ENCODE measurements at regions not wholly inside any gene's neighbourhood (a gene's known extent, or its start where the extent isn't known, plus 50 kb on each side); places are given as distances from the start of the nearest gene placed in this dataset.

DNA sequence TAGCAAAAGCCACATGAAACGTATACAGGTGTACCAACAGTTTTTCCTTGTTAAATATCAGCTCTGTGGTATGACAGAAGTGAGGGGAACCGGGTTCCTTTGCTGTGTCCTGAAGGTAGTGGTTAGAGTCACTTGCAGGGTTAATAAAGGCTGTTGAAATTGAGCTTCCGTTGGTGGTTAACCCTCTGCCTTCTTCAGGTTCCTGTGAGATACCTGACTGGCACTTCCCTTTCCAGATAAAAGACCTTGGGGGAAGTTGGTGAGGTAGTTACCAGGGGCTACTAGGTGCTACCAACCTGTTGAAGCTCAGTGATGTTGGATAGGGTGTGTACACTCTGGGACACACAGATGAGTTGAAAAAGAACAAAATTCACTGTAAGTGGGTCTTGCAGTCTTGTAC, 384.1 kb downstream of the GATA3 start:
- ATAC-seq (peak; percentile 84 to 95), DNase-seq (peak in 5 of 10 donors; percentile 38 to 65 (median 50))
- Mint-ChIP-seq H3K27me3 (peaks cover 0 to 3% (median 2%) of the 10 kb centered on the region in 5 donors), H3K9me3 (no peaks in the 10 kb centered on the region), H3K36me3 (no peaks in the 10 kb centered on the region), H3K4me3 (peak overlapping the region in 7 of 10 donors; percentile 12 to 64 (median 38)), H3K27ac (peak overlapping the region in 6 of 10 donors; percentile 7 to 76 (median 30)), H3K4me1 (peaks cover 17 to 32% (median 22%) of the 10 kb centered on the region in 4 donors)
- POLR2A ChIA-PET = interaction anchor here (0.5 to 1.5 kb wide), 3 partner anchors 106 to 377 kb away, joined by 3 to 7 read pairs (median 3); no protein-coding TSS in a partner anchor

DNA sequence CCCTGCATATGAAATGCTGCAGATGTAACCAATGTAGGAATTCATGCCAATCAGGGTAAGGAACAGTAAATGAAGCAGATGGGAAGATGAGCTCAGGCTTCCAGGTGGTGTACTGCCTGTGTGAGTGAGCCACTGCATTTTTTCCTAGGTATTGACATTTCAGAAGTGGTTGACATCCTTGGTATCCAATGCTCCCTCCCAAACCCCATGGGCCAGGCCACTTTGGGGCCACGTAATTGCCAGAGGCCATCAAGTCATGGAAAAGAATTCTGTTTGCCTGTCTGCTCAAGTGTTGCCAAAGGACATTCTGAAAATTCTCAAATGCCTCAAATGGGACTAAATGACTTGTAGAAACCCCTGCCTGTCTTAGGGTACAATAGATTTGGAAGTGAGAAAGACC, 384.6 kb downstream of the GATA3 start:
- Mint-ChIP-seq H3K36me3 (no peaks in the 10 kb centered on the region), H3K4me1 (peaks cover 17 to 32% (median 23%) of the 10 kb centered on the region in 4 donors), H3K27me3 (peaks cover 0 to 3% (median 2%) of the 10 kb centered on the region in 5 donors), H3K27ac (peak overlapping the region in 6 of 10 donors; percentile 7 to 76 (median 30)), H3K9me3 (no peaks in the 10 kb centered on the region), H3K4me3 (peak overlapping the region in 4 of 10 donors; percentile 25 to 64 (median 39))
- no peak for DNase-seq
- ATAC-seq = no peak
- POLR2A ChIA-PET = interaction anchor here (1.2 to 1.5 kb wide), 2 partner anchors 107 to 377 kb away, joined by 3 to 7 read pairs; no protein-coding TSS in a partner anchor

DNA sequence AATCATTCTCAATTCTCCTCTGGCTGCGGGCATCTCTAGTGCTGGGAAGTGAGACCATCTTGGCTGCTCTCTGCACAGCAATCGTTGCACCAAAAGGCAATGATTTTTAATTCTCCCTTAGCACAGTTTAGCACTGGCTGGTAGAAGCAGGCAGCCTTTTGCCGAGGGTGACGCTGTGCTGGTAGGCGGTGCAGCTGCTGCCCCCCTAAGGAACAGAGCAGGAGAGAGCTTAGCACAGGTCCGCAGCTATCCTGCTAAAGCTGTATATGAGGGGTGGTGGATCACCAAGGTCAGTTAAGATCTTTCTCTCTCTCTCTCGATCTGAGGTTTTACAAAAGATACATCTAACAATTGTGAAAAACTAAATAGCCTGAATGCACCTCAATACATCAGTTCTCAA, 390.1 kb downstream of the GATA3 start:
- POLR2A ChIA-PET = interaction anchor here (1.0 to 1.7 kb wide), 3 partner anchors 113 to 392 kb away, joined by 3 to 8 read pairs (median 6); partner anchors contain the start of gene GATA3
- no peaks in the 10 kb centered on the region for H3K9me3 Mint-ChIP-seq
- peak; percentile 31 to 82 (median 59) for DNase-seq
- H3K4me3 Mint-ChIP-seq = no peak overlapping the region
- peak; percentile 100 for ATAC-seq
- no peaks in the 10 kb centered on the region for H3K36me3 Mint-ChIP-seq
- H3K4me1 Mint-ChIP-seq = peaks cover 3 to 13% (median 7%) of the 10 kb centered on the region in 4 donors
- peak overlapping the region in 3 of 10 donors; percentile 38 to 81 (median 38) for H3K27ac Mint-ChIP-seq
- H3K27me3 Mint-ChIP-seq = peaks cover 0 to 3% (median 0%) of the 10 kb centered on the region in 5 donors

DNA sequence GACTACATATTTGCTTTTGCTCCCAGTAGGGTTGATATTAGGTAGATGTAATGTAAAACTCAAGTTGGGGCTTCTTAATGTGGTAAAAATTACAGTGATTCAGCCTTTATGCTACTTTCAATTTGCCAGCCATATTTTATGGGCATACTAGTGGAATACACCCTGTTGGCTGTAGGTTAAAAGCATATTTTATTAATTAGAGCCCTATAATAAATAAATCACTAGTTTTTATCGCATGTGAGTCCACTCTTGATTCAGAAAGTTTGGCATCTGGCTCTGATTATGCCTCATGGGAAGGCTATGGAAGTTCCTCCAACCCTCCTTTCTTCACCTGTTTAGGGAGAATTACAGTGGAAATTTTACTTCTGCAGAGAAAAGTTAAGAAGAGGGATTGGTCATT, 390.9 kb downstream of the GATA3 start:
- Mint-ChIP-seq H3K4me3 (no peak overlapping the region), H3K36me3 (no peaks in the 10 kb centered on the region), H3K9me3 (no peaks in the 10 kb centered on the region), H3K27me3 (peaks cover 0 to 3% (median 0%) of the 10 kb centered on the region in 5 donors), H3K4me1 (peaks cover 1 to 10% (median 7%) of the 10 kb centered on the region in 4 donors), H3K27ac (no peak overlapping the region)
- DNase-seq (no peak), ATAC-seq (no peak)
- POLR2A ChIA-PET = interaction anchor here (1.0 to 1.7 kb wide), 3 partner anchors 113 to 392 kb away, joined by 3 to 8 read pairs (median 6); partner anchors contain the start of gene GATA3

DNA sequence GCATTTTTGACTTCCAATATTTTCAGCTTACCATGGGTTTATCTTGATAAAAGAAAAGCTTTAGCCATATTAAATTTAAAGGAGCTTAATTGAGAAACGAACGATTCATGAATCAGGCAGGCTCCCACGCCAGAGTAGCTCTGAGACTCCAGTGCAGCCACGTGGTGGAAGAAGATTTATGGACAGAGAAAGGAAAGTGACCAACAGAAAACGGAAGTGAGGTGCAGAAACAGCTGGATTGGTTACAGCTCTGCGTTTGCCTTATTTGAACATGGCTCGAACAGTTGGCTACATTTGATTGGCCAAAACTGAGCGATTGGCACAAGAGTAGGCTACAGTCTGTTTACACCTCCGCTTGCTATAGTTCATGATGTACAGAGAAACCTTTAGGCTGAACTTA, 395.4 kb downstream of the GATA3 start:
- H3K9me3 Mint-ChIP-seq = no peaks in the 10 kb centered on the region
- no peak overlapping the region for H3K4me3 Mint-ChIP-seq
- H3K27me3 Mint-ChIP-seq = peaks cover 0 to 17% (median 6%) of the 10 kb centered on the region in 5 donors
- H3K27ac Mint-ChIP-seq = no peak overlapping the region
- H3K36me3 Mint-ChIP-seq = no peaks in the 10 kb centered on the region
- POLR2A ChIA-PET = no interaction called here
- DNase-seq (no peak), ATAC-seq (no peak)
- peaks cover 0 to 4% (median 0%) of the 10 kb centered on the region in 4 donors for H3K4me1 Mint-ChIP-seq

DNA sequence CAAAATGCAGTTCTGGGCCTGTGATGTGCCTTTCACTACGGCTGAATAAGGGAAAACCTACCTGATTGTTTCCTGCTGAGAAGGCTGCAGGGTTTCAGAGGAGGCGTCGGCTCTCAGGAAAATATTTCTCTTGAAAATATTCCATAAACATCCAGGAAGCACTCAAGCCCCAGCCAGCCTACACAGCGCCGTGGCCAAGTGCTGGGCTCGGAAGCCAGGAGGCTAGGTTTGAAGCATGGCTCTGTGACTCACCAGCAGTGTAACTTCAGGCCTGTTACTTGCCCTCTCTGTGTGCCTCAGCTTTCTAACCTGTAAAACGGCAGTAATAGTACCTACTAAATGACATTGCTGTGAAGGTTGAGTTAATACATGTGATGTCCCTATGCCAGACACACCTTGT, 399.1 kb downstream of the GATA3 start:
- H3K9me3 Mint-ChIP-seq = peaks cover 0 to 6% (median 3%) of the 10 kb centered on the region in 9 donors
- POLR2A ChIA-PET = no interaction called here
- peaks cover 0 to 4% (median 0%) of the 10 kb centered on the region in 3 donors for H3K36me3 Mint-ChIP-seq
- peaks cover 0 to 4% (median 0%) of the 10 kb centered on the region in 4 donors for H3K4me1 Mint-ChIP-seq
- ATAC-seq (no peak), DNase-seq (no peak)
- H3K27ac Mint-ChIP-seq = peak overlapping the region in 1 of 10 donors; percentile 51
- peaks cover 2 to 28% (median 8%) of the 10 kb centered on the region in 5 donors for H3K27me3 Mint-ChIP-seq
- H3K4me3 Mint-ChIP-seq = no peak overlapping the region

DNA sequence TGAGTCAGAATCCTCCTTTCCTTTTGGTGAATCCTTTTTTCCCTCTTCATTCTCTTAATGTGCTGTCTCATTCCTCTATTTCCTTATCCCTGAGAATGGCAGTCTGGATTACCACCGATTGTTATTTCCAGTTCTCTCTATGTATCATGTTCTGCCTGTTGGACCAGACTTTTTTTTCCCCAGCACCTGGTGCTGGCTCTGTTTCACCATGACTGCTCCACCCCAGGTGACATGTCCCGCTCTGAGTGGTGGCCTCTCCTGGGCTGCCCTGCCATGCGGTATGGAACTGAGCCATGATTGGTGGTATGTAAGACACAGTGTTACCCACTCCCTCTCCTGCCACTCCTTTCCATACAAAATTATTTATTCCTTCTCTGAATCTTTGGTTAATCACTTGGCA, 399.9 kb downstream of the GATA3 start:
- H3K4me1 Mint-ChIP-seq = peaks cover 0 to 4% (median 0%) of the 10 kb centered on the region in 4 donors

DNA sequence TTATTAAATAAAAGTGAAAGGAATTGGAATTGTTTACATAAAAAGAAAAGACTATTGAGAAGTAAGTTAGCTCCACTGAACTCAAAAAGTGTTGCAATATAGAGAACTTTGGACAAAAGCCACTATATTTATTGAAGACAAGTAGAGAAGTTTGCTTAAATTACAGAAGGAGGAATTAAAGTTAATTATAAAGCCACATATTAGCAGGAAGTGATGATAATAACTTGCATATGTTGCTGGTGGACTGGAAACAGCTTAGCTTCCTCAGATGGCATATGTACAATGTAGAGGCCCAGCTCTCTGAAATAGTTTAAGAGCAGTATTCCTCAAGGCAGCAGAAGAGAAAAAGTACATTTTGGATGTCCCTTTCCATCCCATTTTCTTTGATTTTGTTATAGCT, 400.7 kb downstream of the GATA3 start:
- DNase-seq = no peak
- H3K9me3 Mint-ChIP-seq = peaks cover 0 to 6% (median 3%) of the 10 kb centered on the region in 9 donors
- ATAC-seq = no peak
- peaks cover 0 to 4% (median 0%) of the 10 kb centered on the region in 3 donors for H3K36me3 Mint-ChIP-seq
- POLR2A ChIA-PET = no interaction called here
- H3K4me1 Mint-ChIP-seq = peaks cover 0 to 4% (median 0%) of the 10 kb centered on the region in 4 donors
- H3K4me3 Mint-ChIP-seq = no peak overlapping the region
- H3K27me3 Mint-ChIP-seq = peaks cover 4 to 28% (median 11%) of the 10 kb centered on the region in 5 donors
- no peak overlapping the region for H3K27ac Mint-ChIP-seq

More for the DNA sequence above, 399.9 kb downstream of the GATA3 start:
- peaks cover 0 to 4% (median 0%) of the 10 kb centered on the region in 3 donors for H3K36me3 Mint-ChIP-seq
- peaks cover 4 to 28% (median 11%) of the 10 kb centered on the region in 5 donors for H3K27me3 Mint-ChIP-seq
- no peak for DNase-seq
- no peak overlapping the region for H3K4me3 Mint-ChIP-seq
- ATAC-seq = no peak
- H3K27ac Mint-ChIP-seq = peak overlapping the region in 1 of 10 donors; percentile 51
- peaks cover 0 to 6% (median 3%) of the 10 kb centered on the region in 9 donors for H3K9me3 Mint-ChIP-seq
- POLR2A ChIA-PET = no interaction called here

DNA sequence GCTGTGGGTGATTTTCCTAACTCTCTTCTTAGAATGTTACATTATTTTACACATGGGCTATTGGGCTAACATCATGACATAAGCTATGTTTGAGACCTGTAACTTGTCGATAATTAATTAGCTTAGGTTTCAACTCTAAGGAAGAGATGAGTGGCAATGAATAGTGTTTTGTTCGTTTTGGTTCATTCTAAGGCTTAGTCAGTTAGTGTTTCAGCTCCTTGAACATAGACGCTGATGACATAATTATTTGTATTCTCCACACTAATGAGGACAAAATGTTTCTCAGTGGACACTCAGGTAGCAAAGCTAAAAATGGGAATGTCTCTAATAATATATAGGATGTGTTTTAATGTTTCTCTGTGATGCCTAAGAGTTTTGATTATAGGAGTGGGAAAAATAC, 401.9 kb downstream of the GATA3 start:
- ATAC-seq = no peak
- Mint-ChIP-seq H3K4me3 (no peak overlapping the region), H3K27ac (no peak overlapping the region), H3K27me3 (peaks cover 4 to 34% (median 8%) of the 10 kb centered on the region in 5 donors), H3K4me1 (peaks cover 0 to 4% (median 0%) of the 10 kb centered on the region in 4 donors), H3K9me3 (peaks cover 0 to 6% (median 3%) of the 10 kb centered on the region in 9 donors), H3K36me3 (peaks cover 0 to 5% (median 0%) of the 10 kb centered on the region in 3 donors)
- POLR2A ChIA-PET = no interaction called here
- no peak for DNase-seq

DNA sequence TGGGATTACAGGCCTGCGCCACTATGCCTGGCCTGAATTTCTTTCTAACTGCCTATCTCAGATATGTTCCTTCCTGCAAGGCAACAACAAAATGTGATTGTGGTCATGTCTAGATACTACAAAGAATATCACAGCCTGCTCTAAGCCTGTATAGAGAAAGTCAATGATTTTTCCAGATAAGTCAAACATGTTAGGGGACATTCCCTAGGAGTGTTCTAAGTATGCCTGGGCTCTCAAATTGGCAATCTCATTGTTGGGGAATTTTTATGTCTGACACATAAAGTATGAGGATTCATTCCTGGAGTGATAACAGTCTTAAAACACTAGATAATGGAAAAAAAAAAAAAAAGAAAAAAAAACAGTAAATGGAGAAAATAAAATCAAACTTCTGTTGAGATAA, 406.1 kb downstream of the GATA3 start:
- Mint-ChIP-seq H3K9me3 (peaks cover 0 to 6% (median 3%) of the 10 kb centered on the region in 9 donors), H3K36me3 (peaks cover 0 to 8% (median 0%) of the 10 kb centered on the region in 3 donors), H3K27me3 (peaks cover 2 to 26% (median 11%) of the 10 kb centered on the region in 5 donors), H3K4me1 (no peaks in the 10 kb centered on the region), H3K27ac (no peak overlapping the region), H3K4me3 (no peak overlapping the region)
- DNase-seq (no peak), ATAC-seq (no peak)
- POLR2A ChIA-PET = no interaction called here

DNA sequence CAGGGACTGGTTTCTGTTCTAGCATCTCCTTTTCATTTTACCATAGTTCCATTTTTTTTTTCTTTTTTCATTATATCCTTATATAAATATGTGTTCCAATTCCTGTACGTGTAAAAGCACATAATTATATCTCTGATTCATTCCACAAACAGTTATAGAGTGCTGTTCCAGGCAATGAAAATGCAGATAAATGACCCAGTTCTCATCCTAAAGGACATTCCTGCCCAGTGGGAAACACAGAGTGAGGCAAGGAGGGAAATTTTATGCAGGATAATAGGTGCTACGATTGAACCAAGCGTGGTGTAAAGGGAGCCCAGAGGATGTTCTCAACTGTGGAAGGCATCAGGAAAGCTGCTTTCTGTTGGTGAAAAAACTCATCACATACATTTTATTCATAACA, 408.1 kb downstream of the GATA3 start:
- POLR2A ChIA-PET = no interaction called here
- H3K27ac Mint-ChIP-seq = no peak overlapping the region
- peaks cover 2 to 26% (median 8%) of the 10 kb centered on the region in 5 donors for H3K27me3 Mint-ChIP-seq
- H3K4me3 Mint-ChIP-seq = no peak overlapping the region
- H3K36me3 Mint-ChIP-seq = peaks cover 0 to 4% (median 0%) of the 10 kb centered on the region in 3 donors
- ATAC-seq (no peak), DNase-seq (no peak)
- H3K9me3 Mint-ChIP-seq = peaks cover 0 to 4% (median 2%) of the 10 kb centered on the region in 9 donors
- no peaks in the 10 kb centered on the region for H3K4me1 Mint-ChIP-seq

DNA sequence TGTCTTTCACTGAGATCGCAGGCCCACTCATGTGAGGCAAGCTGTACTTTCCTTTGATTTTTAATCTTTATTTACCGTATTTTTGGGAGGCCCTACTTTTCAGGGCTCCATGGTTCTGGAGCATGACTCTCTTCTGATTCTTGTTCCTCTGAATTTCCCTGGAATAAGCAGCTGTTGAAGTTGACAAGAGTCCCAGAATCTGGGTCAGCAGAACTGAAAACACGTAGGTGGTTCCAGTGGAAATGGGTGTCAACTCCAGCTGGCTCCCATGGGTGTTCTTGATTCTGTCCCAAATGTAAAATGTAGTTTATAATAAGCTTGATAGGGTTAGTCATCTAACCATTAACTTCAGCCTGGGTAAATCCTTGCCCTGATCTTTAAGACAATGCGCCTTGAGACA, 409.4 kb downstream of the GATA3 start:
- Mint-ChIP-seq H3K4me1 (no peaks in the 10 kb centered on the region), H3K36me3 (peaks cover 0 to 4% (median 0%) of the 10 kb centered on the region in 3 donors), H3K4me3 (no peak overlapping the region), H3K27me3 (peaks cover under 1 to 28% (median 8%) of the 10 kb centered on the region in 5 donors), H3K9me3 (no peaks in the 10 kb centered on the region), H3K27ac (peak overlapping the region in 1 of 10 donors; percentile 27)
- ATAC-seq (no peak), DNase-seq (no peak)
- POLR2A ChIA-PET = no interaction called here

DNA sequence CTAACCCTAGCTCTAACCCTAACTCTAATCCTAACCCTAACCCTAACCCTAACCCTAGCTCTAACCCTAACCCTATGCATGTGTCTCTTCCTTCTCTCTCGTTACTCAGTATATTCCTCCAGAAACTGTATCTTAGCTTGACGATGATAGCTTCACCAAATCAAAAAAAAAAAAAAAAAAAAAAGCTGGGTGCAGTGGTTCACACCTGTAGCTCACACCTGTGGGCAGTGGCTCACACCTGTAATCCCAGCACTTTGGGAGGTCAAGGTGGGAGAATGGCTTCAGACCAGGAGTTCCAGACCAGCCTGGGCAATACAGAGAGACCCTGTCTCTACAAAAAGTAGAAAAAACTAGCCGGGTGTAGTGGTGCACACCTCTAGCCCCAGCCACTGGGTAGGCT, 414.0 kb downstream of the GATA3 start:
- Mint-ChIP-seq H3K36me3 (no peaks in the 10 kb centered on the region), H3K27me3 (peaks cover 0 to 11% (median 6%) of the 10 kb centered on the region in 5 donors), H3K27ac (no peak overlapping the region), H3K4me1 (peaks cover 0 to 1% (median 0%) of the 10 kb centered on the region in 4 donors), H3K4me3 (no peak overlapping the region), H3K9me3 (no peaks in the 10 kb centered on the region)
- POLR2A ChIA-PET = no interaction called here
- DNase-seq = no peak
- ATAC-seq = no peak

All from naive thymus-derived CD8-positive, alpha-beta T cell (primary cell).